Fibroblast of the conjunctiva (primary cell): ENCODE measurements at regions not wholly inside any gene's neighbourhood (a gene's known extent, or its start where the extent isn't known, plus 50 kb on each side); places are given as distances from the start of the nearest gene placed in this dataset.
"Not testable (repeated sequence)": the region's sequence is repeated elsewhere in the genome, so short reads cannot be mapped to it uniquely, and the experiment has no call there.

Experiments
- DNase-seq: peaks from one replicate; pipeline ENCODE4 v3.0.0-alpha.2; 2010; ENCODE audit warnings: low read depth

DNA sequence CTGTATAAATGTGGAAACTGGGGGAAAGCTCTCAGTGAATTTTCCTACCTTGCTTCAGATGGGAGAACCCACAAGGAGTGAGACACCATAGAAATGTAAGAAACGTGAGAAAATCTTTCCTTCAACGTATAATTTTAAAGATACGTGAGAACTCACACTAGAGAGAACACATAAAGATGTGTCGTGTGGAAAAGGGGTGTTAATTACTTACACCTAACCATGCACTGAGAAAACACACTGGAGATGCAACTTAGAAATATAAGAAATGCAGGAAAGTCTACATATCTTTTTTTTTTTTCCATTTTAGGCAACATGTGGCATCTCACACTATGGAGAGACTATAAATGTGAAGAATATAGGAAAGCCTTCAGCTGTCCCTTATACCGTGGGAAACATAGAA, 352.9 kb upstream of the NETO1 start:
- DNase-seq, result no peak

DNA sequence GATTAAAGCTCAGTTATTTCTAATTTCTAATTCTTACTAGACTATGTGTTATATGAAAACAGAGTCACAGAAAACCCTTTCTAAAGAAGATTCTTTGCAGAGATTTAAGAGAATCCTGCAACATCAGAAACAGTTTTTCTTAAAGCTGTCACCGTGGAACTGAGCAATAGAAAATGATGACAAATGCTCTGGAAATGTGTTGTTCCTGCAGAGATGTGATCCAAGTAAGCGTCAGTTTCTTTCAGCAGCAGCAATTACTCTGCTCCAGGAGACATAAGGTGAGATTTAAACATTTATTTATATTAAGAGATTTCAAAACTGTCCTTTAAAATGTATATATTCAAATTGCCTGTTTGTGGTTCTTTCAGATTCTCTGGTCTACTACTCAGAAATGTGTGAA, 350.5 kb upstream of the NETO1 start:
- no peak for DNase-seq

DNA sequence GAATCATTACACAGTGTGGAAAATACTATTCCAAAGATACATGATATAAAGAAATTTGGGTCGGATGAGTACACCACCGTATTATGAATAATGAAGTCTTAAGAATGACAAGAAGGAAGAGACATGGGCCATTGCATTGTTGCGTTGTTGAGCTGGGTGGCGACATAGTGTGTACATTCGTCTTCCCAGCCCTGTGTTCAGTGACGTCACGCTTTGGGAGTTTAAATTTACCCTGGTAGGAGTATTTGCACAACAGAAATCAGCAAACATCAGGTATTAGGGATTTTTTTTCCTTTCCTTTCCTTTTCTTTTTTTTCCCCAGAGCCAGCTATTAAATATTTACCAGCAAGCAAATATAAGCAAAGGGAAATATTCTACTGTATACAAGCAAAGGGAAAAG, 347.2 kb upstream of the NETO1 start:
- DNase-seq, result no peak

DNA sequence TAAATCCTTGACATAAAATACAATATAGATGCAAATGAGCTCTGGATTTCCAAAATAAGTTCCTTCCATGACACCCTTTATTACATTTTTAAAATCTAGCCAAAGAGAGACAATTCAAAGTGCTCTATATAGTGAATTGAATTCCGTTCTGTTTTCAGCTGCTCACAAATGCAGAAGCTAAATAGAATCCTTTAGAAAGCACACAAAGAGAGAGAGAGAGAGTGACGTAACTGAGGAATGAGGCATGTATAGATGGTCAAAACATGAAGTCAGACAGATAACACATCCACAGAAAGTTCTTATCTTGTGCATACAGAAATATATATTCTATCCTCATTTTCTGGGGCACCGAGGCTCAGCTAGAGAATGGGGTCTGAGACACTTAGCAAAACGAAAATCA, 344.7 kb upstream of the NETO1 start:
- DNase-seq, result no peak

DNA sequence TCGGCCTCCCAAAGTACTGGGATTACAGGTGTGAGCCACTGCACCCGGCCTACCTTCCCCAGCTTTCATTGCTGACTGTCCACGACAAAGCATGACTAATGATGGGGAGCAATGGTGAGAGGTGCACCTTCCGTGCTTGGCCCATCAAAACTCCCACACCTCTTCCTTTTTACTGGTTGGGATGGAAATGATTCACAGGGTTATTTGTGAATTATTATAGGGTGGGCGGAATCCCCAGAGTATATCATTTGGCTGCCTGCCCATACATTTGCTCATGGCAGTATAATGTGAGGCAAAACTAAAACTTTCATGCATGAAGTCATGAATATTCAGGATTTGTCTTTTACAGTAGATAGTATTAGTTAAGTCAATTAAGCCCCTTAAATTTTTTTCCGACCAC, 334.2 kb upstream of the NETO1 start:
- DNase-seq, result no peak

DNA sequence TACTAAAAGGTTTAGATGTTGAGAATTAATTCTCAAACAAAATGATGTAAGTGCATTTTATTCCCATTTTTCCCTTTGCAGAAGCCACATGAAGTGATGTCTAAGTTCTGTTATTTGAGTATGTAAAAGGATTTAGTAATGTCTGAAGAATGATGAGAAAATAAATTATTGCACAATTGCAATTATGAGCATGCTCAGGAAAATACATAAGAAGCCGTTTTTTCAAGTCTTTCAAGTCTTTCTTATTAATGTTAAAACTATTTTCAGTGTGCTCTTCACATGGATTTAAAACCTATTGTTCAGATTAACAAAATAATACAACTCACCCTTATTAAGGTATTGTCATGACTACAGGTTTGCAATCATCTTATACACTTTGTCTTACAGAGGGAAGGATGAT, 331.4 kb upstream of the NETO1 start:
- no peak for DNase-seq

DNA sequence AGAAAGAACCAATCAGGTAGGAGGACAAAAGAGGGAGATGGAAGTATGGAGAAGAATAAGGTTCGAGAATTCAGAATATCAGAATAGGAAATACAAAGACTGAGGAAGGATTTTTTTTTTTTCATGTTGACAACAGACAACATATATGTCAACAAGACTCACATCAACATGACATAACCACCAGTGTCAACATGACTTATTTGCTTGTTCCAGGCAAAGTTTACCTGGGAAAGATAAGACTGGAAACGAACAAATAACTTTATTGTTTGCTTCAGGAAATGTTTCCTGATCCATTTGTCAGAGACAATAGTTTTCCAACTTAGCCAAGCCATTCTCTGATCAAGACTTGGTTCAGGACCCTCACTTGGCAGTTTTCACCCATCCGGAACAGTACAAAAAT, 321.9 kb upstream of the NETO1 start:
- no peak for DNase-seq

DNA sequence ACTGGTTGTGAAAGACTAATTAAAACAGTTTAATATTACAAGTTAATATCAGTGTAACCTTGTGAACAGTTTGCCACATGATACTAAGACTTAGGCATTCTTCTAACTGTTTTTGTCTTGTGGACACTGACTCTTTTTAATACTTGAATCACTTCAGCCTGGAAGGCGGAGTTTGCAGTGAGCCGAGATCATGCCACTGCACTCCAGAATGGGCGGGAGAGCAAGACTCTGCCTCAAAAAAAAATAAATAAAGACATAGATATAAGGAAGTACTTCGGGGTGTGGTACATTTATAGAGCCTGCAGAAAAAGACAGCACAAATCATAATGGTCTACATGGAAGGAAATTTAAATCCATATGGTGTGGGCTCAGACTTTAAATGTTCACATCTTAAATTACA, 300.4 kb upstream of the NETO1 start:
- no peak for DNase-seq

DNA sequence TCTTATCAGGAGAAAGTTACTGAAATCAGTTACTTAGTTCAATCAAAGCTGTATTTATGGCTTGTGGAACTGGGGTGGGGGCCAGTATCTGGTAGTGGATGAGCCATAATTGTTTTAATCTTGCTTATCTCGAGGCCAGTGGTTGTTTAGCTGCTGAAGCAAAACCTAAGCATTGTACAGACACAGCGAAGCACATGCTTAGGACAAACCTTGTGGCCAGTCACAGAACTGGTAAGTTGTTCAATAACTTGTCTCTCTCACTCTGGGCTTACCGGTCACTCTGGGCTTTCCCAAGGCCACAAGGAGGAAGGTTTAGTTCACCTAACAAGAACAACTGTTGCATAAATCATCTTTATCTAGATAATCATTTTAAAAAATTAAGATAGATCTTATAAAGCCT, 296.6 kb upstream of the NETO1 start:
- no peak for DNase-seq

DNA sequence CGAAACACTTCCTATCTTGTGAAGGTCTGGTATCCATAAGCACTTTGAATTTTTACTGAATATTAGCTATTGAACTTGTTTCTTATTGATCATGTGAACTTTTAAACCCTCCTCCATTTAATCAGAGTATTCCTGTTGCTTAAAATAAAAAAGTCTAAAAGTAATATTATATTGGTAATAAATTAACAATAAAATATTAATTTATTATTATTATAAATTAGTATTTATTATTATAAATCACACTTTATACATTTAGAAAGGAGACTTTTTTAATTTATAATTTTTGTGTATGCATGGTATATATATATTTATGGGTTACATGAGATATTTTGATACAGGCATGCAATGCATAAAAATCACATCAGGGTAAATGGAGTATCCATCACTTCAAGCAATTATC, 295.4 kb upstream of the NETO1 start:
- no peak for DNase-seq

DNA sequence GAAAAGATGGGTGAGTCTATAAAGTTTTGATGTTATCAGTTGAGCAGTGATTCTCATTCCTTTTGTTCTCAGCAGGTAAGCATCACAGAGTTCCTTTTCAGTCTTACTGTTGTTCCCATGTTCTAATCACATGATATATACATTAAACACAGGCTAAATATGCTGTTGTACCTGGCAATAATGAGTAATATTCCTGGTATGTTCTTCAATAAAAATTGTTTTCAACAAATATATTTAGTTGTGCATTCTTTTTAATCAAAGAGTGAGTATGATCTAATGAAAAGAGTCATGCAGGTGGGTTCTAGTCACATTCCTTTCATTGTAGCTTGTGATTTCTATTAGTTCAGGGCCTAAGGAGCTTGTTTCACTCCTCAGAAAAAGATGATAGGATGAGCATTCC, 288.3 kb upstream of the NETO1 start:
- DNase-seq, result no peak

DNA sequence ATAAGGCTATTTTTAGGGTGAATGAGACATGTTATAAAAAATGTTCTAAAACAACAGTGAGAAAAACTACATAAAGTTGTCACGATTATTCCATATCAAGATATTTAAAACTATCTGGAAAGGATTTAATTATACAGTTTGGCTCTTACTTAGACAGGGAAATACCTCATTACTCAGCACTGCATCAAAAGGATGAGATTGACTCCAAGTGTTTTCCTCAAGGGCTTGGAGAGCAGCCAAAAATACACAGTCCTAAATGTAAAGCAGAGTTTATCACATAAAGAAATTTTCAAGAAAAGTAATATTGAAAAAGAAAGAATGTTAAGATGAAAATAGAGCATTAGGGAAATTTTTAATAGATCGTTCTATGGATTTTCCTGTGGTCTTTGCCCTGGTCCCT, 285.5 kb upstream of the NETO1 start:
- peak; percentile 14 for DNase-seq

DNA sequence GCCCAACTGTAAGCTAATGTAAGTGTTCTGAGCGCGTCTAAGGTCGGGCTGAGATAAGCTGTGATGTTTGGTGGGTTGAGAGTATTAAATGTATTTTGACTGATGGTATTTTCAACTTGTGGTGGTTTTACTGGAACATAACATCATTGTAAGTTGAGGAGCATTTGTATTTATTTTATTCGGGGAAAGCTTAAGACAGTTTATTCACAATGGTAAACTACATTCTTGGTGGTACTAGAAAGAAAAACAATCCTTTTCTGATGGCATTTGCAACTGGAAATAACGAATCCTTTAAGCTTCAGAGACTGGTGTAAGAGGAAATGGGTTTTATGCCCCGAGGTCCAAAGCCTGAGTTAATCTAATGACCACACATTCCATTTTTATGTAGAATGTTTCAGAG, 283.3 kb upstream of the NETO1 start:
- no peak for DNase-seq

DNA sequence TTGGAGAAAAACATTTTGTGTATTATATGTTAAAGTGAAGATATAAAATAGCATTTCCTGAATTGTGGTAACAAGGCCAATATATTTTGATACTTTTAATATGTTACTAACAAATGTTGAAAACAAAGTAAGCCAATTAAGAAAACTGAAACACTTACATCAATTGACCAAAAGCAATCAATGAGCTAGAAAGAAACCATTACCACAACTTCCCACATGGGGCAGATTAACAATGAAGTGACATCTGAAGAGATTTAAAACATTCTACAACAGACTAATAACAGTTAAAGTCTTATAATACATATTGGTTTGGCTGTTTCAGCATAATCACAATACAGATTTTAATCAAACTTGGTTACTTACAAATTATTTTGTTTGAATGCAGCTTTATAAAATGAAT, 282.4 kb upstream of the NETO1 start:
- DNase-seq, result no peak

DNA sequence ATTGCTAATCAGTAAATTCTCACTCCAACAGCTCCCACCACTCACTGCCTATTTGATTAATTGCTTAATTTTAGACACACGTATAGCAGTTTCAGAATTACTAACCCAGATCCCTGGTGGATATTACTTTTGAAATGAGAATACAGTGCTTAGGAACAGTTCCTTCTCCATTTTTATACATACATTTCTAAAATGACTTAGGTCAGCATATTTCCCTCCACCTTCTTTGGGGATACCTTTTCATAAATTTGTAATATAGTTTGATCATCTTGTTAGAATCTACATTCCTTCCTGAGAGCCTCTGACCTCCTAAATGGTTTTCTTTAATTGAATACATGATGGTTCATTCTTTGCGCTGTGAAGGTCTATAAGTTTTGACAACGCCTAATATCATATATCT, 279.8 kb upstream of the NETO1 start:
- DNase-seq, result no peak

DNA sequence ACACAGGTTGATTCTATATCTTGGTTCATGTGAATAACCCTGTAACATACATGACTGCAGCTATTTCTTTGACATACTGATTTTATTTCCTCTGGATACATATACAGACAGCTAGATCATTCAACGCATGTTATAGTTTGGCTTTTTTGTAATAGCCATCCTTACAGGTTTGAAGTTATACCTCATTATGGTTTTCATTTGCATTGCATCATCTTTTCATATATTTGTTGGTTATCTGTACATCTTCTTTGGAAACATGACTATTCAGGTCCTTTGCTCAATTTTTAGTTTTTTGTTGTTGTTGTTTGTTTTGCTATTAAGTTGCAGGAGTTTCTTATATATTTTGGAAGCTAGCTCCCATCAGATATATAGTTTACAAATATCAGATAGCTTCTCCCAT, 276.2 kb upstream of the NETO1 start:
- DNase-seq, result no peak

DNA sequence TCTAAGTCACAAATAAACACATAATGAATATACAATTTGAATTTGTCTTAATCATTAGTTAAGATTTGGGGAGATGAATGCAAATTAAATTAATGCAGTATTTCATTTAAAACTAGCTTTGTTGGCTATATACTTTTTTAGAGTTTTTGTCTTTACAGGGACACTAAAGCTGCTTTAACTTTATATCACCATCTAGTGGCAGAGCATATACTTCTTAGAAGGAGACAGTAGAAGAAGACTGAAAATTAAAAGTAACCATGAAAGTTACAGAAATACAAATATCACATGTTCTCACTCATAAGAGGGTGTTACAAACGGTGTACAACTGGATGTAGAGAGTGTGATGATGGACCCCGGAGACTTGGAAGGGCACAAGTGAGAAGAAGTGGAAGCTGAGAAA, 268.3 kb upstream of the NETO1 start:
- DNase-seq, result no peak

DNA sequence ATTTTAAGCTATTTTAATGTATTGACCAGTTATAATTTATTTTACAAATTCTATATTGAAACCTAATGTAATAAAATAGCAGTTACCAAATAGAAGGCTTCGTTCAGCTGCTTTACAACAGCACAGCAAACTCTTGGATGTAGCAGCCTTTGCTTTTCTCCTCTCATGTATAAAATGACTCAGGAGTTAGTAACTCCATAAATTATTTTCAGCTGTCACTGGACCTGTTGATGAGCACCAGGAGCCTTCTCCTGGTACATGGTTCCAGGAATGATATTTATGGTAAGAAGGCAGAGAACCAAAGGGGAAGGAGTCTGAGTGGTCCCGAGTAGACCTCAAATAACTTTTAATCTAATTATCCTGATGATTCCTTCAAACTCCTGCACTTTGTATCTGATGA, 256.4 kb upstream of the NETO1 start:
- DNase-seq, result peak; percentile 0

DNA sequence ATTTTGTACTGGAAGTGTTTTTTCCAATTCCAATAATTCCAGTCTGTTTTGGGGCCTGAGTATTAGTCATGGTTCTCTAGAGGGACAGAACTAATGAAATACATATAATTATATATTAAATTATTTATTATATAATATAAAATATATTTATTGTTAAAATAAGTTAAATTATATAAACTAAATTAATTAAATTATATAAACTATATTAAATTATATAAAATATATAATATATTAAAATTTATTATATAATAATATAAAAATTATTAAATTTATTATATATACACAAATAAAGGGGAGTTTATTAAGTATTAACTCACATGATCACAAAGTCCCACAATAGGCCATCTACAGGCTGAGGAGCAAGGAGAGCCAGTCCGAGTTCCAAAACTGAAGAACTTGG, 253.4 kb upstream of the NETO1 start:
- no peak for DNase-seq

DNA sequence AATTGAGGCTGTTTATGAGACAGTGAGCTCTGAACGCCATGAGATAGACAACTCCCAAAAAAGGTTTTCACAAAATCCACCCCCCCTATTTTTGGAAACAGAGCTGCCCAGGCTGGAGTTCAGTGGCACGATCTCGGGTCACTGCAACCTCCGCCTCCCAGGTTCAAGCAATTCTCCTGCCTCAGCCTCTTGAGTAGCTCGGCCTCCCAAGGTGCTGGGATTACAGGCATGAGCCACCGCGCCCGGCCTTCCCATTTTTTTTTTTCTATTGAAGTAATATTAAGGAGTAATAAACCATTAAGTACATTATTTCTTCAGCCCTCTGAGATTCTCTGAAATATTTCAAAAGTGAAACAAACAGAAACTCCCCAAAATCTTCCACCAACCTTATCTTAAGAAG, 252.8 kb upstream of the NETO1 start:
- no peak for DNase-seq

DNA sequence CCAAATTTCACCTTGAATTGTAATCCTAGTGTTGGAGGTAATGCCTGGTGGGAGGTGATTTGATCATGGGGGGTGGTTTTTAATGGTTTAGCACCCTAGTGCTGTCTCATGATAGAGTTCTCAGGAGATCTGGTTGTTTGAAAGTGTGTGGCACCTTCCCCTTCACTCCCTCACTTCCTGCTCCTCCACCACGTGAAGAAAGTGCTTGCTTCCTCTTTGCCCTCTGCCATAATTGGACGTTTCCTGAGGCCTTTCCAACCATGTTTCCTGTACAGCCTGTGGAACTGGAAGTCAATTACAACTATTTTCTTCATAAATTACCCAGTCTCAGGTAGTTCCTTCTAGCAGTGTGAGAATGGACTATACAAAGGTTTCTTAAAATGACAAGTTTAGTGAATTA, 251.8 kb upstream of the NETO1 start:
- DNase-seq, result no peak

DNA sequence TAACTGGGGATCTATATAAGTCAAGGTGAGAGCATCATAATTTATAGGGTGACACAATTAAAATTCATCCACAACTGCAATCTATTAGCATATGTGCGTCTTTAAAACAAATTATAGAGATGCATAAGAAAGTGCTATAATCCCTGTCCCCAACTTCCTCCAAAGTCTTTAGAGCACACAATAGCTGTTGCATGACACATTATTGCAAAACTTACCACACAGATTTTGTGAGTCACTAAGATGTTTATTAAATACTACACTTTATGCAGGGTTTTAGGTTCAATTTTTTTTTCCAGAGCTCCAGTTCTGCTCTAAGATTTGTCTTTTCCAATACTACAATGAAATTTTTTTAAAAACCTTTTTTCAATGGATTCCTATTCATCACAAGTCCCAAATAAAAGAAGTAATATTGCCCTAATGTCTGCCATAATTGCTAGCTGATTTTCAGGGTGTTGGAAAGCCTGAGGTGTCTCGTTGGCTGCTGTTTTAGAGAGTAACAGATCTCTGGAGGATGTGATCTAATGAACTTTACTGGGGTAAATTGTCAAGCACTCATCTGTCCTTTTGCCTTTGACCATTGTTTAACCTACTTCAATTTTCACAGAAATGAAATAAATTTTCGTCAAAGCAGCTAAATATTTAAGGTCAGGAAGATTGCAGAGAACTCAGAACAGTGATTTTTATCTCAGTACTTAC, 250.5 kb upstream of the NETO1 start:
- DNase-seq, result peak; percentile 18

DNA sequence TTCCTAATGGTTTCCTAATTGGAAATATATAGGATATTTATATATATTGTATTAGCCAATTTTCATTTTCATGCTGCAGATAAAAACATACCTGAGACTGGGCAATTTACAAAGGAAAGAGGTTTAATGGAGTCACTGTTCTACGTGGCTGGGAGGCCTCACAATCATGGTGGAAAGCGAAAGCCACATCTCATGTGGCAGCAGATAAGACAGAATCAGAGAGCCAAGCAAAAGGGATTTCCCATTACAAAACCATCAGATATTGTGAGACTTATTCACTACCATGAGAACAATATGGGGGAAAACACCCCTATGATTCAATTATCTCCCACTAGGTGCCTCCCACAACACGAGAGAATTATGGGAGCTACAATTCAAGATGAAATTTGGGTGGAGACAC, 242.5 kb upstream of the NETO1 start:
- no peak for DNase-seq

DNA sequence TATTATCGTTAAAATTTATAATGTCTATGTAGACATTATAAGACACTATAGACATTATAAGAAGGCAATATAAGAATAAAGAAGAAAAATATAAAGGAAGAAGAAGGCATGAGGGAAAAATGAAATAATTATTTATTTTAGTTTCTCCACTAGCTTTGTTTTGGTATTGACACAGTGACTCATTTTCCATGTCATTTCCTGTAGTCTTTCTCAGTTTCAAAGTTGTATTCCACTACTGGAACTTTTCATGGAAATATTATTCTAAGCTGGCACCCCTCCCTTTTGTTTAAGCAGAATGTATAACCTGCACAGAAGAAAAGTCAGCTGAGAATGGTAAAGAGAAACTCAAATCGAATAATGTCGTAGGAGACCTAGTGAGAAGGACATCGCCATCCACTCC, 234.2 kb upstream of the NETO1 start:
- DNase-seq, result no peak

DNA sequence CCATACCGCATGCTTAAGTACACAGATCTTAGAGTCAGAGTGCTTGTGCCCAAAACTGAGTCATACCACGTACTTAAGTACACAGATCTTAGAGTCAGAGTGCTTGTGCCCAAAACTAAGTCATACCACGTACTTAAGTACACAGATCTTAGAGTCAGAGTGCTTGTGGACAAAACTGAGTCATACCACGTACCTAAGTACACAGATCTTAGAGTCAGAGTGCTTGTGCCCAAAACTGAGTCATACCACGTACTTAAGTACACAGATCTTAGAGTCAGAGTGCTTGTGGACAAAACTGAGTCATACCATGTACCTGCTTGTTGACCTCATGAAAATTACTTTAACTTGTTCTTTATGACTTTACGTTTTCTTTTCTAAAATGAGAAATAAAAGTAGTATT, 233.7 kb upstream of the NETO1 start:
- not testable (repeated sequence) for DNase-seq
